Activated T-cell treated with anti-CD3 and anti-CD28 coated beads, Interleukin-2, amount 50 U/mL, for 24 hours (primary cell): ENCODE measurements at regions not wholly inside any gene's neighbourhood (a gene's known extent, or its start where the extent isn't known, plus 50 kb on each side); places are given as distances from the start of the nearest gene placed in this dataset.

ENCODE experiments used
- DNase-seq: peaks from one replicate; pipeline ENCODE4 v3.0.0-alpha.2; 2020
- H3K27ac Mint-ChIP-seq: 2 replicates; pipeline ENCODE4 v1.8.0; 2020; ENCODE audit warnings: mild to moderate bottlenecking, mixed read lengths
- H3K27me3 Mint-ChIP-seq: 2 replicates; pipeline ENCODE4 v1.8.0; 2020; ENCODE audit warnings: mixed read lengths
- H3K36me3 Mint-ChIP-seq: 2 replicates; pipeline ENCODE4 v1.8.0; 2020; ENCODE audit warnings: low read depth, mixed read lengths
- H3K4me1 Mint-ChIP-seq: 2 replicates; pipeline ENCODE4 v1.8.0; 2020; ENCODE audit warnings: low read depth, mixed read lengths
- H3K4me3 Mint-ChIP-seq: 2 replicates; pipeline ENCODE4 v1.8.0; 2020; ENCODE audit warnings: mild to moderate bottlenecking, moderate library complexity, mixed read lengths
- H3K9me3 Mint-ChIP-seq: 2 replicates; pipeline ENCODE4 v1.8.0; 2020; ENCODE audit warnings: mixed read lengths

DNA sequence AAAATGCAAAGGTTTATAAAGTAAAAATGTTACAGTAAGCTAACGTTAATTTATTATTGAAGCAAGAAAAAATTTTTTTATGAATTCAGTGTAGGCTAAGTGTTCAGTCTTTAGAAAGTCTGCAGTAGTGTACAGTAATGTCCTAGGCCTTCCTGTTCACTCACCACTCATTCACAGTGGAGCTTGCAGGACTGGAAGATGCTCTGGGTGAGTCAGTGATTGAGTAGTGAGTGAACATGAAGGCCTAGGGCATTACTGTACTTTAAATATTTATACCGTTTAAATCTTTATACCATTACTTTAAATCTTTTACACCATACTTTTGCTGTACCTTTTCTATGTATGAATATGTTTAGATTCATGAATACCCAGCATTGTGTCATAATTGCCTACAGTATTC lies 120.3 kb upstream of the SLC38A4 start:
- H3K27ac Mint-ChIP-seq = no peak overlapping the region
- peaks cover under 1% of the 10 kb centered on the region for H3K27me3 Mint-ChIP-seq
- H3K4me1 Mint-ChIP-seq = no peaks in the 10 kb centered on the region
- no peak overlapping the region for H3K4me3 Mint-ChIP-seq
- DNase-seq = no peak
- no peaks in the 10 kb centered on the region for H3K9me3 Mint-ChIP-seq
- no peaks in the 10 kb centered on the region for H3K36me3 Mint-ChIP-seq

DNA sequence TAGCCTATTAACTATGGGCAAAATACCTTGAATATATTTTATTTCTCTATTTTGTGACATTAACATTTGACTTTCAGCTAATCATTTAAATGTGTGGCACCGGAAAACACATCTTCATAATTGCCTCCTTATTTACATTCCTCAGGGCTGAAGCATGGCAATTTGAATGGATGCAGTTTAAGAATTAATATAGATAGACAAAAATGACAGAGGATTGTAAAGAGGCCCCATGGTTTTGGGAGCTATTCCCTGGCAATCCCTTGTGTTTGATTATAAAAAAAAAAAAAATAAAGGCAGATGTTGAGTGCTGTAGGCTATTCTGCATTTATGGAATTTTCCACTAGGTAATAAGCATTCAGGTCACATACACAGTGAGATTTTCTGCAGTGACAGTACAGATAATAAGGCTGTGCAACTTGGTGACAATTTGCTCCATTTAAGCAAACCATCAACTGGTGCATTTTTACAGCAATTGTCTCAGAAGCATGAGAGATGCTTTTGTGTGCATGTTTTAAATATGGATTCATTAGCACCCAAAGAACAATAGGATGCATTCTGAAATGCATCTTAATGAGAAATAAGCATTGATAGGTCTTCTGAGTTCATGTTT lies 123.2 kb upstream of the SLC38A4 start:
- Mint-ChIP-seq H3K27ac (no peak overlapping the region), H3K27me3 (peaks cover 7% of the 10 kb centered on the region), H3K4me3 (no peak overlapping the region), H3K4me1 (peaks cover 3% of the 10 kb centered on the region), H3K9me3 (no peaks in the 10 kb centered on the region), H3K36me3 (no peaks in the 10 kb centered on the region)
- DNase-seq = no peak

DNA sequence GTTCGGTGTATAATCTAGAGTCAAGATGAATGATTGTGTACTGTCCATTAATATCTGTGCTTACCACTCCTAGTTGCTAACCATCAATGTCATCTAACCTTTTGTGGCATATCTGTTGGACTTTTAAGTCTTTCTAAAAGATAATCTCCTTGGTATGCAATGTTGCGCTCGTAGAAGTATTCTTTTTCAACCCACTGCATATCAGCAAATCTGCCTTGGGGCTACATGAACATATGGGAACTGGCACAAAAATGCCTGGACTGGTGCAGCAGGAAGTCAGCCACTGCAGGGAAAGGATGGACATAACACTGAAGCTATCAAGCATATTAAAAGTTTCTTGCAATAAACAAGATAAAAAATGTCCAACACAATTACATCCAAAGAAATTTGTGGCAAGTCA lies 124.3 kb upstream of the SLC38A4 start:
- Mint-ChIP-seq H3K4me1 (peaks cover 3% of the 10 kb centered on the region), H3K27me3 (peaks cover 7% of the 10 kb centered on the region), H3K36me3 (no peaks in the 10 kb centered on the region)

DNA sequence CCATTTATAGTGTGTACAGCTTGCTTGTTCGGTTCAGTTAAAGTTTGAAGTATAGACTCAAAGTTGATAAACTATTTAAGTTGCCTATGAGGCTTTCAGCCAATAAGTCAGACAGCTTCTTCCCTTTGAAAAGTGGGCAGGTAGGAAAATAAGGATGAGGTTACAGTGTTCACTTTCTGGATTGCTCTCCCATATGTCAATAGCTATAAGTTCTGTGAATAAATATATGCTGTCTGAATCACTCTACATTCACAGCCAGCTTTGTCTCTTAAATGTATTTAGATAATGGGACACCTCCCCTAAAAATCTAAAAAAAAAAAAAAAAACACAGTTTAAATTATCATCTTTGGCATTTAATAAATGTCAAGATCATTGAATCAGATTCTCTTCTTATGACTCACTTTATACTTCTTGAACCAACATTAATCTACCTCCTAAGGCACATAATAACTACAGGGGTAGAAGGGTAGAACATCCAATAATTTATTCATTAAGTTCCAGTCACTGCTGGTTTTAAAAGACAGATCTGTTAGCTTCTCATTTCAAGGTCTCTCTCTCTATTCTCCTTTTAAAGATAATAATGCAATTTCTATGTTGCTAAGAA lies 126.4 kb upstream of the PCED1B start:
- Mint-ChIP-seq H3K36me3 (no peaks in the 10 kb centered on the region), H3K27ac (no peak overlapping the region), H3K9me3 (no peaks in the 10 kb centered on the region), H3K27me3 (peaks cover 12% of the 10 kb centered on the region), H3K4me3 (no peak overlapping the region), H3K4me1 (peaks cover 3% of the 10 kb centered on the region)
- DNase-seq = no peak

More for the DNA sequence above, 124.3 kb upstream of the SLC38A4 start:
- no peak for DNase-seq
- H3K4me3 Mint-ChIP-seq = no peak overlapping the region
- H3K9me3 Mint-ChIP-seq = no peaks in the 10 kb centered on the region
- H3K27ac Mint-ChIP-seq = no peak overlapping the region

DNA sequence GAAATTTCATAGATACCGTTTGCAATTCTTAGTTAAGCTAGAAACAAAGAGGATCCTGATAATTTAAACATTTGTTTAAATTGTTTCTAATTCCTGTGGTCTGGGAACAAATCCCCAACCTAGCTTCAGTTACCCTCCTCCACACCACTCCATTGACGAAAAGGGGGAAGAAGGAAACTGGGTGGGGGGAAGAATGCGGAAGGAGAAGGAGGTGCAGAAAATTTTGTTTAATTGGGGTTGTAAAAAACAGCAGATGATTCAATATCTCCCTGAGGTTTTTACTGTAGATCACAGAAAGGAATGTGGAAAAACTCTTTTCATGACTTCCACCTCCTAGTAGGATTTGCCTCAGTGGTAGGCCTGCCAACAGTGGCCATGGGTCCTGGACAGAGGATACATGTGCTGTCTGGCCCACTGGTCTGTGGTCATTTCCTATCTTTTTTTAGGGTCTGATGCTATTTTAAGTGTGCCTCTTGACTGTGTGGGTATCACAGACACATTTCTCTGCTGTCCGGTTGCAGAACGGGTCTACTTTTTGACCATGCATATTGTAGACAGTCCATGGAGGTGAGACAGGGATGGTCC lies 122.9 kb upstream of the PCED1B start:
- DNase-seq = no peak
- peaks cover 3% of the 10 kb centered on the region for H3K4me1 Mint-ChIP-seq
- H3K27ac Mint-ChIP-seq = no peak overlapping the region
- peaks cover 11% of the 10 kb centered on the region for H3K27me3 Mint-ChIP-seq
- H3K36me3 Mint-ChIP-seq = no peaks in the 10 kb centered on the region
- no peak overlapping the region for H3K4me3 Mint-ChIP-seq
- H3K9me3 Mint-ChIP-seq = no peaks in the 10 kb centered on the region

DNA sequence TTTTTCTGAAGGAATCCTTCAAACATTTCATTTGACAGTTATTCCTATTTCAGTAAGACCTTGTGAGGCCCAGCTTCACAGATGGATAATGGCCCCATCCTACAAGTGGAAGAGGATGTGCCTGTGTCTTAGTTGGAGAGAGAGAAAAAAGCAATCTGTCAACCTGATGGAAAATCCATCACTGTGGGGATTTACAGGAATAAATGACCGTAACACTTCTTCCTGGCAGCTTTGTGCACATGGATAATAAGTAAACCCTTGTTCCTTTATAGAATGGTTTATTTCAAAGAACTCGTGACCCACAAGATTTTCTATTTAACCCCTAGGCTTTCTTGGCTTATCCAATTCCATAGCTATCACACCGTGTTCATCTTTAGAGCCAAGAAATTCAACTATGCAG lies 121.4 kb upstream of the PCED1B start:
- H3K27me3 Mint-ChIP-seq = peaks cover 11% of the 10 kb centered on the region
- H3K27ac Mint-ChIP-seq = no peak overlapping the region
- no peak for DNase-seq
- no peaks in the 10 kb centered on the region for H3K9me3 Mint-ChIP-seq
- H3K36me3 Mint-ChIP-seq = no peaks in the 10 kb centered on the region
- no peak overlapping the region for H3K4me3 Mint-ChIP-seq
- H3K4me1 Mint-ChIP-seq = peaks cover 3% of the 10 kb centered on the region

DNA sequence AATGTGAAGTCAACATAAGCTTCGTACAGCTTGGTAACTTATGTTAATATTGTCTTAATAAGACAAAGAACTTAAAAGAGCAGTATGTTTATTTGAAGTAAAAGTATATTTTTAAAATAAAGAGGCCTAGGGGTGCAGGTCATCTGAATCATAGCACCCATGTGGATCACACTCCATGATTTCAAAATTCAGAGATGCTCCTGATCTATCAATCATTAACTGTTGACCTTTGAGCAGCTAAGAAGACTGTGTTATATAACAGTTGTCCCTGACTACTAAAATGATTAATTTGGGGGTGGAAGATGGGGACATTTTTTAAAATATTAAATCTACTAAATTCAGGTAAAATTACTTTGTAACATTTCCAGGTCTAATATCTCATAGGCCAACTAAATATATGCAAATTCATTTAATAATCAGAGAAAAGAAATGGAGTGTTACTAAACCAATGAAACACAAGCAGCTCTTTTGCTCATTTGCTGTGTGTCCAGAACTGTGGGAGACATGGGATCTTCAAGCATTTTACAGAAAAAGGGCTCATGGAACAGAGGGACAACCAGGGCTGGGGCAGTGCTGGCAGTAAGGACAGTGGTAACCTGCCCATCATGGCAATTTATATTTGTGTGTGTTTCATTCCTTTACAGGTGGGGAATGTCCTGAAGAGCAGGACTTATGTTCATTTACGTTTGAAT lies 120.7 kb upstream of the PCED1B start:
- Mint-ChIP-seq H3K36me3 (no peaks in the 10 kb centered on the region), H3K9me3 (no peaks in the 10 kb centered on the region), H3K4me3 (no peak overlapping the region), H3K27ac (no peak overlapping the region), H3K4me1 (no peaks in the 10 kb centered on the region), H3K27me3 (peaks cover 7% of the 10 kb centered on the region)
- no peak for DNase-seq

DNA sequence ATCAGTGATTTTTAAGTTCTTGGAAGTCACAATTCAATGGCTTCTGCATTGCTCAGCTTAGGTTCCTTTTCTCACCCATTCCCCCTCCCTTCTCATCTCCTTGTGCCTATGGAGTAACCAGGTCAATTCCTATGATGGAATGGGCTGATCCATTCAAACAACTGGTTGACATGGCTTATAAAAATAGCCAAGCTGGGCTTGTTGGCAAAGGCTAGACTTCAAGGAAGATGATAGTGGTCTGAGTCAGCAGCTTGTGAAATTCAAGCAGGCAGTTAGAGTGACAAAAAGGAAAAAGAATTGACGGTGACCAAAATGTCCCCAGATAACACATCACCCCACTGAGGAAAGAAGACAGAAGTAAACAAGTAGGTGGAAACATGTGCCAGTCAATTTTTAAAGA lies 119.9 kb upstream of the PCED1B start:
- no peak overlapping the region for H3K4me3 Mint-ChIP-seq
- no peaks in the 10 kb centered on the region for H3K36me3 Mint-ChIP-seq
- no peak for DNase-seq
- H3K4me1 Mint-ChIP-seq = no peaks in the 10 kb centered on the region
- no peak overlapping the region for H3K27ac Mint-ChIP-seq
- H3K9me3 Mint-ChIP-seq = no peaks in the 10 kb centered on the region
- H3K27me3 Mint-ChIP-seq = peaks cover 9% of the 10 kb centered on the region

DNA sequence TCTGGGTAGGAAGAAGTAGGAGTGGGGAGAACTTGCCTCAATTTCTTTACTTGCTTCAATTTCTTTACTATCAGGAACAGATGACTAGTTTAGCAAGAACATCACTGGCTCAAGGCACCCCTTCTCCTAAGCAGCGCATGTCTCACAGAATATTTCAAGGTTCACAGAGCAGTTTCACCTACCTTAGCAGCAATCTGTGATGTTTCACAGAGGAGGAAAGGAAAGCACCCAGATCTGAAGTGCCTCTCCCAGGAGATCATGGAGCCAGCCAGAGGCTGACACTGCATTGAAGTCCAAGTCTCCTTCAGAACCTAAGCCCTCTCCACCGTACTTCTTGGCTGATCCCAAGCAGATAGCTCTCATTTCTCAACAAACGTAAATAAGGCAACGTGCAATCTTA lies 118.7 kb upstream of the PCED1B start:
- Mint-ChIP-seq H3K27me3 (peaks cover 4% of the 10 kb centered on the region), H3K4me1 (no peaks in the 10 kb centered on the region), H3K4me3 (no peak overlapping the region), H3K9me3 (no peaks in the 10 kb centered on the region), H3K27ac (no peak overlapping the region), H3K36me3 (no peaks in the 10 kb centered on the region)
- DNase-seq = no peak

DNA sequence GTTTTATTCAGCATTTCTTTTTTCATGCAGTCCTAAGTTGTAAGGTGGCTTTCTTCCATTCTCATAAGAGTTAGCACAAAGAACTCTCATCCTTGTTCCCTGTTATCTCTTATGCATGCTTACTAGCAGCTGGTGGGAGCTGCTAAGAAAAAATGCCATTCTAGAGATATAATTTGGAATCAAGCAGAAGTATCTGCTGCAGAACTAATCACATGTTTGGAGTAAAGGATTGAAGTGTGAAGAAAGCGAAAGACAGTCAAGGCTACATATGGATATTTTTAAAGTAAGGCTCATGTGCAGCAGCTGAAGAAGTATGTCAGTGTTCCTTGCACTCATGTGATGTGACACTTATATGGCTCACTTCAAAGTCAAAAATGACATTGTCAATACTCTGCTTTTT lies 116.2 kb upstream of the PCED1B start:
- Mint-ChIP-seq H3K36me3 (no peaks in the 10 kb centered on the region), H3K4me3 (no peak overlapping the region), H3K27ac (no peak overlapping the region), H3K4me1 (no peaks in the 10 kb centered on the region), H3K9me3 (no peaks in the 10 kb centered on the region), H3K27me3 (peaks cover 12% of the 10 kb centered on the region)
- DNase-seq = no peak

DNA sequence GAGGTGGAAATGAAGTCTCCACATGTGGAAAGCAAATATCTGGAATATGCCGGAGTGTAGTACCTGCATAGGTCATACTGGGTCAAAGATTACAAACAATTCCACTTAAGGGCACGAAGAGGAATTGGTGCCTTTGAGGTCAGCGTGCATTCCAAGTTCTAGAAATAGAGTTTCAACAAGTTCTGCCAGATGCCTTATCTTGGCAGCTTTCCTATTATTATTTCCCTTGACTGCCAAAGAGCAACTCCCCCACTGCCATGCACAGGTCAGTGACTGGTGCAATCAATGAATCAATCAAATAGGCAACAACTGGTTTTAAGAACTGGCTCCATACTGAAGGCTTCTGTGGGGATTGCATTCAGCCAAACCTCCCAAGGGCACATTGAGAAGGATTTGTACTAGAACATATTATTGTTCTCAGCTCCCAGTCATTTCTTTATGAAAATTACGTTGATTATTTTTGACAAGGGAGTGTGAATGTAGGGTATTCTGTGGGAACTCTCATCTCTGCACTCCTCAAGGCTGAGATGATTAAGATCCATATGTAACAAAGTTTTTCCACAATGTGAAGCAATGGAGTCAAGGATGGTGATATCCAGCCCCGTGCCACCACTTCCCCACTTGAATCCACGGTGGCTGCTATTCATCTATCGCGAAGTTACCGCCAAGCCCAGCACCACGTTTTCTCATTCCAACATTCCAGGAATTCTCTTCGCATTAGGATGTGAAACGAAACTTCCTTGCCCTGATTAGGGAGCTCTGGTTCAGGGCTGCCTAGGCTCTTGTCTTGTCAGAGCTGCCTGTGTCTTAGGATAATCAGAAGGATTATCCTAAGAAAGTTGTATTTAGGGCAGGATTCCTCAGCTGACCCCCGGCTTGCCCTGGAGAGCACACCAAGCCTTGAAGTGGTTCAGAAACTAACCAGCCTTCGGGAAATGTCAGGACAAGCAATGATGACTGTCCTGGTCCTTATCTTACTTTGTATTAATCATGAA lies 115.1 kb upstream of the PCED1B start:
- H3K4me3 Mint-ChIP-seq = no peak overlapping the region
- no peaks in the 10 kb centered on the region for H3K36me3 Mint-ChIP-seq
- peaks cover 15% of the 10 kb centered on the region for H3K27me3 Mint-ChIP-seq
- H3K27ac Mint-ChIP-seq = no peak overlapping the region
- no peak for DNase-seq
- H3K4me1 Mint-ChIP-seq = no peaks in the 10 kb centered on the region
- H3K9me3 Mint-ChIP-seq = no peaks in the 10 kb centered on the region

DNA sequence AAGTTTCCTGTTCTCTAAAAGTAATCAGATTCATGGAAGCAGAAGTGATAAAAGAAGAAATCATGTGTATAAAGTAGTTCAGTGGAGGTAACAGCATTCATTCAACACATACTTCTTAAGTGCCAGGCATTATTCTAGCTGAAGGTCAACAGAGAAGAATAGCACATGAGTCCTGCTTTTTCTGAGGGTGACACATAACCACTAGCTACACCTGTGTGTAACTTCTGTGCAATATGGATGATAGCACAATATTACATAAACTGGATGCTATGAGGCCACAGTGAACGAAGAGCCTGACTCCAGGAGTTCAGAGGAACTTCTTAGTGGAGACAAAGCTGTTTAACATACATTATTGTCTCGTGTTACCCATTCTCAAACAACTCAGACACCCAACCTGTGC lies 114.3 kb upstream of the PCED1B start:
- no peaks in the 10 kb centered on the region for H3K4me1 Mint-ChIP-seq
- H3K4me3 Mint-ChIP-seq = no peak overlapping the region
- DNase-seq = no peak
- peaks cover 13% of the 10 kb centered on the region for H3K27me3 Mint-ChIP-seq
- H3K27ac Mint-ChIP-seq = no peak overlapping the region
- H3K9me3 Mint-ChIP-seq = no peaks in the 10 kb centered on the region
- H3K36me3 Mint-ChIP-seq = no peaks in the 10 kb centered on the region

DNA sequence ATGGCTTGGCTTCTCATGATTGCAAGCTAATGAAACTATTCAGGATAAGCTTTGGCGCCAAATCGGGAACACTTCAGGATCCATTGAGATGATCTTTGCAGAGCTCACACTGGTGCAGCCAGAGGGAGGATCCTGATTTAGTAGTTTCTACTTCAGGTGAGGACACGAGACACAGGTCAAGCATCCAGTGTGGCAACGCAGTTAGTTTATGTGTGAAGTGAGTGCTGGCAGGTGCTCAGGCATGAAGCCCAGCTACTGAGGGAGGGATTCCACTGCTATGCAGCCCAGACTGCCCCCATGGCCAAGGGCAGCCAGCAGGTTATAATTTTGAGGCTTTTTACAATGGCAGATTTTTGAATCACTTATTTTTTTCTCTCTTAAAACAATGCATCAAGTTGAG lies 113.5 kb upstream of the PCED1B start:
- Mint-ChIP-seq H3K9me3 (no peaks in the 10 kb centered on the region), H3K27me3 (peaks cover 13% of the 10 kb centered on the region), H3K4me1 (no peaks in the 10 kb centered on the region), H3K4me3 (no peak overlapping the region), H3K27ac (no peak overlapping the region), H3K36me3 (no peaks in the 10 kb centered on the region)
- no peak for DNase-seq

DNA sequence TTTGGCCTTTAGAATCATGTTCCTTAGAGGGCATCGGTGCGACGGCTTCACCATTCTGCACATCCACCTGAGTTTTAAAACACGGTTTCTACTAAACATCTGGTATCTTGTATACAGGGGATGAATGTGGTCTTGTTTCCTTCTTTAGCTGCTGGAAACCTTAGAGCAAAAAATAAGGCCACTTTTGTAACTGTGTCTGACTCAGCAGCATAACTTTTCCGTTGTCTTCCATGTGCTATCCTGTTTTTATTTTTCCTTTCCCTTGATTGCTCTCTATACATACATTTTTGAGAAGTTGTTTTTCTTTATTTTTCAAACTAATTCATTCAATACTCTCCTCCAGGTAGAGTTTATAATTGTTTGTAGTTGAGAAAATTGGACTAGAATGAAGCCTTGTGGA lies 108.8 kb upstream of the PCED1B start:
- Mint-ChIP-seq H3K36me3 (no peaks in the 10 kb centered on the region), H3K27me3 (peaks cover 32% of the 10 kb centered on the region), H3K27ac (no peak overlapping the region), H3K4me1 (no peaks in the 10 kb centered on the region), H3K9me3 (peaks cover 3% of the 10 kb centered on the region), H3K4me3 (no peak overlapping the region)
- no peak for DNase-seq
